ENCODE measurements at regions not wholly inside any gene's neighbourhood (a gene's known extent, or its start where the extent isn't known, plus 50 kb on each side); places are given as distances from the start of the nearest gene placed in this dataset.

DNA sequence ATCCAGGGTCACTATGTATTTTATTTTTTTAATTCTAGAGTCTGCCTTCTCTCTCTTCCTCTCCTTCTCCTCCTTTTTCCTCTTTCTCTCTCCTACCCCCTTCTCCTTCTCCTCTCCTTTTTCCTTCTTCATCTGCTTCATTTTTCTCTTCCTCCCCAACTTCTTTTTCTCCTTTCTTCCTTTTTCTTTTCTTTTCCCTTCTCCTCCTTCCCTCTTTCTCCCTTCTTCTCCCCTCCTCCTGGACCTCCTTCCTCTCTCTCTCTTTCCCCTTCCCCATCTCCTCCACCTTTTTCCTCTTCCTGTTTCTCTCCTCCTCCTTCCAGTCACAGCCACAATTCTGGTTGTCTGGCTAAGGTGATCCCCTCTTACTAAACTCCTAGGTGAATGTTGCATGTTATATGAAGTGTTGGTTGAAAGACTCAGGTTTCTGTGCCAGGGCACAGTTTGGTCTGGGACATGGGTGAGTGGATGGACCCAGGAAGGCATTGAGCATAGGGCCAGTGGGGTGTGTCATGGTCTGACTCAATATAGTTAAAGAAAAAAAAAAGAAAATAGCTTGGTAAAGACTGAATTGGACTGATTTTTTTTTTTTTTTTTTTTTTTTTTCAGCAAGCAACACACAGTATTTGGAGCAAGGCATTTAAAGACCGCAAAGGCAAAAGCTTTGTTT lies 266.9 kb downstream of the TGFB2 start:
- H3K4me1 ChIP-seq (ENCODE audit: low read length), result no peaks in the 10 kb centered on the region
- H3F3A ChIP-seq (ENCODE audit: insufficient read depth, low read length), result no peaks in the 10 kb centered on the region
- H3K4me2 ChIP-seq (ENCODE audit: low read depth, low read length), result no peak overlapping the region
- H3K9me3 ChIP-seq (replicated peaks; ENCODE audit: insufficient read depth, low read length), result no peaks in the 10 kb centered on the region
- no peaks in the 10 kb centered on the region for H3K79me2 ChIP-seq (ENCODE audit: low read length)
- no peaks in the 10 kb centered on the region for H3K9me2 ChIP-seq (replicated peaks; ENCODE audit: insufficient read depth, low read length)
- no peaks in the 10 kb centered on the region for H3K27me3 ChIP-seq (replicated peaks; ENCODE audit: insufficient read depth, low read length)
- TF ChIP-seq EZH2phosphoT487 (IDR thresholded peaks at IDR 0.05; ENCODE audit: low read length) (no peak), EZH2 (optimal IDR thresholded peaks at IDR 0.05; ENCODE audit: low read depth, low read length) (no peak)
- TF ChIP-seq, protein P1, sequence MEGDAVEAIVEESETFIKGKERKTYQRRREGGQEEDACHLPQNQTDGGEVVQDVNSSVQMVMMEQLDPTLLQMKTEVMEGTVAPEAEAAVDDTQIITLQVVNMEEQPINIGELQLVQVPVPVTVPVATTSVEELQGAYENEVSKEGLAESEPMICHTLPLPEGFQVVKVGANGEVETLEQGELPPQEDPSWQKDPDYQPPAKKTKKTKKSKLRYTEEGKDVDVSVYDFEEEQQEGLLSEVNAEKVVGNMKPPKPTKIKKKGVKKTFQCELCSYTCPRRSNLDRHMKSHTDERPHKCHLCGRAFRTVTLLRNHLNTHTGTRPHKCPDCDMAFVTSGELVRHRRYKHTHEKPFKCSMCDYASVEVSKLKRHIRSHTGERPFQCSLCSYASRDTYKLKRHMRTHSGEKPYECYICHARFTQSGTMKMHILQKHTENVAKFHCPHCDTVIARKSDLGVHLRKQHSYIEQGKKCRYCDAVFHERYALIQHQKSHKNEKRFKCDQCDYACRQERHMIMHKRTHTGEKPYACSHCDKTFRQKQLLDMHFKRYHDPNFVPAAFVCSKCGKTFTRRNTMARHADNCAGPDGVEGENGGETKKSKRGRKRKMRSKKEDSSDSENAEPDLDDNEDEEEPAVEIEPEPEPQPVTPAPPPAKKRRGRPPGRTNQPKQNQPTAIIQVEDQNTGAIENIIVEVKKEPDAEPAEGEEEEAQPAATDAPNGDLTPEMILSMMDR (IDR thresholded peaks at IDR 0.05; ENCODE audit: low read length), result no peak
- H3K4me3 ChIP-seq (ENCODE audit: low read length), result no peak overlapping the region
- no peak overlapping the region for H3K9ac ChIP-seq (ENCODE audit: low read length)
- H2AFZ ChIP-seq (ENCODE audit: low read length), result no peak overlapping the region
- H3K27ac ChIP-seq (ENCODE audit: low read length), result no peak overlapping the region
- no peaks in the 10 kb centered on the region for H4K20me1 ChIP-seq (ENCODE audit: insufficient read depth, low read length)
- H3K36me3 ChIP-seq (replicated peaks; ENCODE audit: insufficient read depth, low read length), result no peaks in the 10 kb centered on the region
- DNase-seq, result no peak

DNA sequence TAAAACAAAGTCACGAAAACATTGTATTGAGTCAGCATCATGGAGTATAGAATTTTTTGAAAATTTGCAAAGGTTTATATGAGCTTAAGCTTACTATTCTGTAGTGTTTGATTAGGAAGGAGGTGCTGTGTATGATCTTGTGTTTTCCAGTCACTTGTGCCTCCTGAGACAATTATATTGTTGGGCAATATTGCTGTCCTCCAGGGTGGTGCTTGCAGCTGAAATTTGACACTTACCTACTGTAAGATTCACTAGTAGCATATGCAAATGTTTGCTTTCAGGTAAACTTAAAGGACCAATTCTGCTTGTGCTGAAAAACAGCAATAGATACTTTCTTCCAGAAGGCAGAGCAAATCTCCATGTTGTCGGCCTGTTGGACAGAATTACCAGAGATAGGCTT lies 268.0 kb downstream of the TGFB2 start:
- H3K27me3 ChIP-seq (replicated peaks; ENCODE audit: insufficient read depth, low read length), result no peaks in the 10 kb centered on the region
- H3K4me2 ChIP-seq (ENCODE audit: low read depth, low read length), result no peak overlapping the region
- H3F3A ChIP-seq (ENCODE audit: insufficient read depth, low read length), result no peaks in the 10 kb centered on the region
- no peak overlapping the region for H3K4me3 ChIP-seq (ENCODE audit: low read length)
- no peaks in the 10 kb centered on the region for H3K9me3 ChIP-seq (replicated peaks; ENCODE audit: insufficient read depth, low read length)
- H3K79me2 ChIP-seq (ENCODE audit: low read length), result no peaks in the 10 kb centered on the region
- no peak overlapping the region for H2AFZ ChIP-seq (ENCODE audit: low read length)
- H3K9me2 ChIP-seq (replicated peaks; ENCODE audit: insufficient read depth, low read length), result no peaks in the 10 kb centered on the region
- H3K36me3 ChIP-seq (replicated peaks; ENCODE audit: insufficient read depth, low read length), result no peaks in the 10 kb centered on the region
- H3K27ac ChIP-seq (ENCODE audit: low read length), result no peak overlapping the region
- H4K20me1 ChIP-seq (ENCODE audit: insufficient read depth, low read length), result no peaks in the 10 kb centered on the region
- no peak overlapping the region for H3K9ac ChIP-seq (ENCODE audit: low read length)
- DNase-seq, result no peak
- TF ChIP-seq, protein P1 (IDR thresholded peaks at IDR 0.05; ENCODE audit: low read length), result no peak
- TF ChIP-seq EZH2 (optimal IDR thresholded peaks at IDR 0.05; ENCODE audit: low read depth, low read length) (no peak), EZH2phosphoT487 (IDR thresholded peaks at IDR 0.05; ENCODE audit: low read length) (no peak)
- no peaks in the 10 kb centered on the region for H3K4me1 ChIP-seq (ENCODE audit: low read length)

DNA sequence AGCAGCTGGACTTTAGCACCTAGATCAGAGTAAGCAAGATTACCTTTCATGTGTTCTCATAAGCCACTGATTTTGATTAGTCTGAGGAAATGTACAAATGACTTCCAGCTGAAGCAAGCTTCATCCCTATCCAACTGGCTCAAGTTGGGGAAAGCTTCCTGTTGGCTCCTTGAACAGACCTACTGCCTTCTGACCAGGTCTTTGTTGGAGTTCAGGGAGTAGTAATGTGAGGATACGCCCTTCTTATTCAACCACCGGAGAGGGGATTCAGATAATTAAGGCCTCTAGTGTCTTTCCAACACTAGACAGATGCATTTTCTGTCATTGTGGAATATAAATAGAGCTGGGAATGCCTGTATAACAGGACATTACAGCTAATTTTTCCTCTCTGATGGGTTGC lies 268.9 kb downstream of the TGFB2 start:
- no peaks in the 10 kb centered on the region for H3K79me2 ChIP-seq (ENCODE audit: low read length)
- H3K4me2 ChIP-seq (ENCODE audit: low read depth, low read length), result no peak overlapping the region
- TF ChIP-seq EZH2 (optimal IDR thresholded peaks at IDR 0.05; ENCODE audit: low read depth, low read length) (no peak), EZH2phosphoT487 (IDR thresholded peaks at IDR 0.05; ENCODE audit: low read length) (no peak)
- TF ChIP-seq, protein P1 (IDR thresholded peaks at IDR 0.05; ENCODE audit: low read length), result no peak
- no peaks in the 10 kb centered on the region for H3K9me3 ChIP-seq (replicated peaks; ENCODE audit: insufficient read depth, low read length)
- H3K9me2 ChIP-seq (replicated peaks; ENCODE audit: insufficient read depth, low read length), result no peaks in the 10 kb centered on the region
- H4K20me1 ChIP-seq (ENCODE audit: insufficient read depth, low read length), result no peaks in the 10 kb centered on the region
- no peak overlapping the region for H3K27ac ChIP-seq (ENCODE audit: low read length)
- no peaks in the 10 kb centered on the region for H3F3A ChIP-seq (ENCODE audit: insufficient read depth, low read length)
- no peaks in the 10 kb centered on the region for H3K4me1 ChIP-seq (ENCODE audit: low read length)
- no peaks in the 10 kb centered on the region for H3K36me3 ChIP-seq (replicated peaks; ENCODE audit: insufficient read depth, low read length)
- H3K27me3 ChIP-seq (replicated peaks; ENCODE audit: insufficient read depth, low read length), result no peaks in the 10 kb centered on the region
- no peak overlapping the region for H3K9ac ChIP-seq (ENCODE audit: low read length)
- H2AFZ ChIP-seq (ENCODE audit: low read length), result no peak overlapping the region
- no peak overlapping the region for H3K4me3 ChIP-seq (ENCODE audit: low read length)
- DNase-seq, result no peak

Measured in MM.1S (cell line).